ENCODE measurements at regions not wholly inside any gene's neighbourhood (a gene's known extent, or its start where the extent isn't known, plus 50 kb on each side); places are given as distances from the start of the nearest gene placed in this dataset.

DNA sequence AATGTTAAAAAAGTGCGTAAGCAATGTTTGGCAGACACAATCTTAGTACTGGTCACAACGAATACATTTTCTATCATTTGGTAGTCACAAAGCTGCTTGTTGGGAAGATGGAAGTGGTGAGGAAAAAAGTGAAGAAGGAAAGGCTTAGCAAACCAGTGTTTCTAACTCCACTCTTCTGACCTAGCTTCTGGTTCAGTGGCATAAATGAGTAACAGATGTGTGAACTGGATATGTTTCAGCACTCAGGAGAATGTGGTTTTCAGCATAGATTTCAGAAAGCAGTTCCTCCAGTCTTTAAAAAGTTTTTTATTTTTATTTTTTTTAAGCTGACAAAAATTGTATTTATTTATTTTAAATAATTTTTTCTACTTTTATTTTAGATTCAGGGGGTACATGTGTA, 357.1 kb downstream of the CPS1 start (continued):
- TF ChIP-seq, protein P1, sequence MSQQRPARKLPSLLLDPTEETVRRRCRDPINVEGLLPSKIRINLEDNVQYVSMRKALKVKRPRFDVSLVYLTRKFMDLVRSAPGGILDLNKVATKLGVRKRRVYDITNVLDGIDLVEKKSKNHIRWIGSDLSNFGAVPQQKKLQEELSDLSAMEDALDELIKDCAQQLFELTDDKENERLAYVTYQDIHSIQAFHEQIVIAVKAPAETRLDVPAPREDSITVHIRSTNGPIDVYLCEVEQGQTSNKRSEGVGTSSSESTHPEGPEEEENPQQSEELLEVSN (IDR thresholded peaks at IDR 0.05) = no peak
- TF ChIP-seq CREB1 (IDR thresholded peaks at IDR 0.05) = no peak
- TF ChIP-seq, protein P2, sequence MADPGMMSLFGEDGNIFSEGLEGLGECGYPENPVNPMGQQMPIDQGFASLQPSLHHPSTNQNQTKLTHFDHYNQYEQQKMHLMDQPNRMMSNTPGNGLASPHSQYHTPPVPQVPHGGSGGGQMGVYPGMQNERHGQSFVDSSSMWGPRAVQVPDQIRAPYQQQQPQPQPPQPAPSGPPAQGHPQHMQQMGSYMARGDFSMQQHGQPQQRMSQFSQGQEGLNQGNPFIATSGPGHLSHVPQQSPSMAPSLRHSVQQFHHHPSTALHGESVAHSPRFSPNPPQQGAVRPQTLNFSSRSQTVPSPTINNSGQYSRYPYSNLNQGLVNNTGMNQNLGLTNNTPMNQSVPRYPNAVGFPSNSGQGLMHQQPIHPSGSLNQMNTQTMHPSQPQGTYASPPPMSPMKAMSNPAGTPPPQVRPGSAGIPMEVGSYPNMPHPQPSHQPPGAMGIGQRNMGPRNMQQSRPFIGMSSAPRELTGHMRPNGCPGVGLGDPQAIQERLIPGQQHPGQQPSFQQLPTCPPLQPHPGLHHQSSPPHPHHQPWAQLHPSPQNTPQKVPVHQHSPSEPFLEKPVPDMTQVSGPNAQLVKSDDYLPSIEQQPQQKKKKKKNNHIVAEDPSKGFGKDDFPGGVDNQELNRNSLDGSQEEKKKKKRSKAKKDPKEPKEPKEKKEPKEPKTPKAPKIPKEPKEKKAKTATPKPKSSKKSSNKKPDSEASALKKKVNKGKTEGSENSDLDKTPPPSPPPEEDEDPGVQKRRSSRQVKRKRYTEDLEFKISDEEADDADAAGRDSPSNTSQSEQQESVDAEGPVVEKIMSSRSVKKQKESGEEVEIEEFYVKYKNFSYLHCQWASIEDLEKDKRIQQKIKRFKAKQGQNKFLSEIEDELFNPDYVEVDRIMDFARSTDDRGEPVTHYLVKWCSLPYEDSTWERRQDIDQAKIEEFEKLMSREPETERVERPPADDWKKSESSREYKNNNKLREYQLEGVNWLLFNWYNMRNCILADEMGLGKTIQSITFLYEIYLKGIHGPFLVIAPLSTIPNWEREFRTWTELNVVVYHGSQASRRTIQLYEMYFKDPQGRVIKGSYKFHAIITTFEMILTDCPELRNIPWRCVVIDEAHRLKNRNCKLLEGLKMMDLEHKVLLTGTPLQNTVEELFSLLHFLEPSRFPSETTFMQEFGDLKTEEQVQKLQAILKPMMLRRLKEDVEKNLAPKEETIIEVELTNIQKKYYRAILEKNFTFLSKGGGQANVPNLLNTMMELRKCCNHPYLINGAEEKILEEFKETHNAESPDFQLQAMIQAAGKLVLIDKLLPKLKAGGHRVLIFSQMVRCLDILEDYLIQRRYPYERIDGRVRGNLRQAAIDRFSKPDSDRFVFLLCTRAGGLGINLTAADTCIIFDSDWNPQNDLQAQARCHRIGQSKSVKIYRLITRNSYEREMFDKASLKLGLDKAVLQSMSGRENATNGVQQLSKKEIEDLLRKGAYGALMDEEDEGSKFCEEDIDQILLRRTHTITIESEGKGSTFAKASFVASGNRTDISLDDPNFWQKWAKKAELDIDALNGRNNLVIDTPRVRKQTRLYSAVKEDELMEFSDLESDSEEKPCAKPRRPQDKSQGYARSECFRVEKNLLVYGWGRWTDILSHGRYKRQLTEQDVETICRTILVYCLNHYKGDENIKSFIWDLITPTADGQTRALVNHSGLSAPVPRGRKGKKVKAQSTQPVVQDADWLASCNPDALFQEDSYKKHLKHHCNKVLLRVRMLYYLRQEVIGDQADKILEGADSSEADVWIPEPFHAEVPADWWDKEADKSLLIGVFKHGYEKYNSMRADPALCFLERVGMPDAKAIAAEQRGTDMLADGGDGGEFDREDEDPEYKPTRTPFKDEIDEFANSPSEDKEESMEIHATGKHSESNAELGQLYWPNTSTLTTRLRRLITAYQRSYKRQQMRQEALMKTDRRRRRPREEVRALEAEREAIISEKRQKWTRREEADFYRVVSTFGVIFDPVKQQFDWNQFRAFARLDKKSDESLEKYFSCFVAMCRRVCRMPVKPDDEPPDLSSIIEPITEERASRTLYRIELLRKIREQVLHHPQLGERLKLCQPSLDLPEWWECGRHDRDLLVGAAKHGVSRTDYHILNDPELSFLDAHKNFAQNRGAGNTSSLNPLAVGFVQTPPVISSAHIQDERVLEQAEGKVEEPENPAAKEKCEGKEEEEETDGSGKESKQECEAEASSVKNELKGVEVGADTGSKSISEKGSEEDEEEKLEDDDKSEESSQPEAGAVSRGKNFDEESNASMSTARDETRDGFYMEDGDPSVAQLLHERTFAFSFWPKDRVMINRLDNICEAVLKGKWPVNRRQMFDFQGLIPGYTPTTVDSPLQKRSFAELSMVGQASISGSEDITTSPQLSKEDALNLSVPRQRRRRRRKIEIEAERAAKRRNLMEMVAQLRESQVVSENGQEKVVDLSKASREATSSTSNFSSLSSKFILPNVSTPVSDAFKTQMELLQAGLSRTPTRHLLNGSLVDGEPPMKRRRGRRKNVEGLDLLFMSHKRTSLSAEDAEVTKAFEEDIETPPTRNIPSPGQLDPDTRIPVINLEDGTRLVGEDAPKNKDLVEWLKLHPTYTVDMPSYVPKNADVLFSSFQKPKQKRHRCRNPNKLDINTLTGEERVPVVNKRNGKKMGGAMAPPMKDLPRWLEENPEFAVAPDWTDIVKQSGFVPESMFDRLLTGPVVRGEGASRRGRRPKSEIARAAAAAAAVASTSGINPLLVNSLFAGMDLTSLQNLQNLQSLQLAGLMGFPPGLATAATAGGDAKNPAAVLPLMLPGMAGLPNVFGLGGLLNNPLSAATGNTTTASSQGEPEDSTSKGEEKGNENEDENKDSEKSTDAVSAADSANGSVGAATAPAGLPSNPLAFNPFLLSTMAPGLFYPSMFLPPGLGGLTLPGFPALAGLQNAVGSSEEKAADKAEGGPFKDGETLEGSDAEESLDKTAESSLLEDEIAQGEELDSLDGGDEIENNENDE (IDR thresholded peaks at IDR 0.05; ENCODE audit: insufficient replicate concordance, low read length) = no peak
- TF ChIP-seq, protein P3, sequence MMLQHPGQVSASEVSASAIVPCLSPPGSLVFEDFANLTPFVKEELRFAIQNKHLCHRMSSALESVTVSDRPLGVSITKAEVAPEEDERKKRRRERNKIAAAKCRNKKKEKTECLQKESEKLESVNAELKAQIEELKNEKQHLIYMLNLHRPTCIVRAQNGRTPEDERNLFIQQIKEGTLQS (IDR thresholded peaks at IDR 0.05; ENCODE audit: insufficient read depth, low read depth, low read length) = no peak
- TF ChIP-seq SUZ12 (IDR thresholded peaks at IDR 0.05; ENCODE audit: low read length) = no peak
- no peak for TF ChIP-seq TAF7 (optimal IDR thresholded peaks at IDR 0.05; ENCODE audit: borderline replicate concordance, low read depth, low read length)
- no peak for TF ChIP-seq POLR2AphosphoS5 (IDR thresholded peaks at IDR 0.05; ENCODE audit: low read depth, low read length)
- no peak for TF ChIP-seq KDM1A (IDR thresholded peaks at IDR 0.05; ENCODE audit: borderline replicate concordance, low read length)
- no peak for TF ChIP-seq RBBP5 (IDR thresholded peaks at IDR 0.05; ENCODE audit: borderline replicate concordance, low read depth, low read length)
- no peak for TF ChIP-seq SIRT6 (IDR thresholded peaks at IDR 0.05; ENCODE audit: low read length)
